Transverse colon (tissue), 4 donors: ENCODE measurements at regions not wholly inside any gene's neighbourhood (a gene's known extent, or its start where the extent isn't known, plus 50 kb on each side); places are given as distances from the start of the nearest gene placed in this dataset.

Experiments used
- DNase-seq: peaks from one replicate; pipeline ENCODE4 v3.0.0-alpha.2; 2019
- H3K27ac ChIP-seq, 4 donors: fragments of 200-600 bp; sonication (generic); 2 replicates each; pipeline ENCODE4 v1.5.1; 2016 to 2018; ENCODE audit warnings: inconsistent platforms in 4 of 4
- H3K27me3 ChIP-seq: fragments of 200-600 bp; sonication (generic); 2 replicates; pipeline ENCODE4 v1.5.1; 2017; ENCODE audit warnings: inconsistent platforms
- H3K36me3 ChIP-seq, 4 donors: fragments of 200-600 bp; sonication (generic); 2 replicates each; pipeline ENCODE4 v1.5.1; 2017 to 2019; ENCODE audit warnings: inconsistent platforms in 4 of 4
- H3K4me1 ChIP-seq, 4 donors: fragments of 200-600 bp; sonication (generic); 2 replicates each; pipeline ENCODE4 v1.5.1; 2017 to 2020; ENCODE audit warnings: inconsistent platforms in 4 of 4
- H3K4me3 ChIP-seq, 4 donors: fragments of 200-600 bp; sonication (generic); 1 replicate in 1 of 4; 2 replicates in 3 of 4; pipeline versions ENCODE4 v1.5.1 to v1.6.1; 2017 to 2019; ENCODE audit warnings: inconsistent platforms in 4 of 4
- H3K9me3 ChIP-seq, 2 donors: fragments of 200-600 bp; sonication (generic); 2 replicates each; pipeline ENCODE4 v1.5.1; 2017 to 2019; ENCODE audit warnings: inconsistent platforms in 2 of 2
- EP300 ChIP-seq: sonication (generic); formaldehyde crosslinking; IDR thresholded peaks from one replicate; pipeline ENCODE4 v1.6.1; 2017; ENCODE audit warnings: antibody characterized with exemption, low read depth
- POLR2A ChIP-seq: fragments of 450-650 bp; IDR thresholded peaks from one replicate; pipeline ENCODE4 v1.6.1; 2016; ENCODE audit warnings: antibody characterized with exemption, mild to moderate bottlenecking, moderate library complexity
- POLR2AphosphoS5 ChIP-seq, 3 donors: sonication (generic); formaldehyde crosslinking; IDR thresholded peaks; one replicate each; pipeline ENCODE4 v1.6.1; 2016; ENCODE audit warnings: antibody characterized with exemption in 3 of 3
- WGBS, 2 donors: methylation state at CpG; one replicate each; pipeline ENCODE4 v1.1.5; 2018; ENCODE audit warnings: low coverage in 1 of 2; 5-methylcytosine and 5-hydroxymethylcytosine counted together
- in situ Hi-C, 4 donors: fragments of 200-750 bp; cut with MboI; loops; one replicate each; pipeline versions ENCODE4 v1.15.0 to v1.15.1; 2017; ENCODE audit warnings: low sequenced_read_pairs in 3 of 4, low pct_ligation_motif_present in 1 of 4, low pct_unique_long_range_greater_than_20kb in 1 of 4
- intact Hi-C: fragments of 100-400 bp; cut with DNase I; formaldehyde crosslinking; loops from one replicate; pipeline ENCODE4 v1.15.1; 2023; ENCODE audit warnings: low total_unique reads
- TF ChIP-seq, protein P1 (sequence below), 5 experiments: fragments of 200-600 bp in 3 of 5; fragments of 450-650 bp in 2 of 5; sonication (generic) in 3 of 5; IDR thresholded peaks; 1 replicate in 2 of 5; 2 replicates in 3 of 5; pipeline ENCODE4 v1.5.1; 2016 to 2017; ENCODE audit warnings: antibody characterized with exemption in 5 of 5, inconsistent platforms in 3 of 5, mild to moderate bottlenecking in 2 of 5, moderate library complexity in 1 of 5

DNA sequence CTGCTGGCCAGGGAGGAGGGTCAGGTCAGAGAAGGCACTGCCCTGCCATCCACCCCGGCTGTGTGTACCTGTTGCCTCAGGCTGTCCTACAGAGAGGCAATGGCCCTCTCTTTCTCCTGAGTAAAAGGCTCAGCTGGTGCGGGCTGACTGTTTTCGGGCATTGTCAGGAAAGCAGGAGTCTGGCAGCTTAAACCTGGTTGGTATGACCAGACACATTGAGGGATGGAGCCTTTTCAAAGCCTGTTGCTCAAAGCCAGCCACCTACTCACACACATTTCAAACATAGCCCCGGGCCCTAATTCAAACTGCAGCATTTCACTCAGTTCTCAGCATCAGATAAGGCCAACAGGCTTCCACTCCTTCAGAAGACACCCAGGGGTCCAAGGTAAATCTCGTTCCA lies 61.8 kb upstream of the PDX1 start:
- no peak overlapping the region for H3K4me3 ChIP-seq
- no peak for DNase-seq
- peaks cover 77% of the 10 kb centered on the region for H3K27me3 ChIP-seq
- no peaks in the 10 kb centered on the region for H3K4me1 ChIP-seq
- no peaks in the 10 kb centered on the region for H3K9me3 ChIP-seq
- in situ Hi-C loops: no loop called here
- H3K27ac ChIP-seq: no peak overlapping the region
- 79% methylated on average over 5 of the region's 5 CpGs; no CpG with 5 or more reads in 1 of the 2 donors for WGBS, 2 donors
- no peak for TF ChIP-seq EP300
- no peak for TF ChIP-seq POLR2A
- intact Hi-C loops: no loop called here
- no peaks in the 10 kb centered on the region for H3K36me3 ChIP-seq

DNA sequence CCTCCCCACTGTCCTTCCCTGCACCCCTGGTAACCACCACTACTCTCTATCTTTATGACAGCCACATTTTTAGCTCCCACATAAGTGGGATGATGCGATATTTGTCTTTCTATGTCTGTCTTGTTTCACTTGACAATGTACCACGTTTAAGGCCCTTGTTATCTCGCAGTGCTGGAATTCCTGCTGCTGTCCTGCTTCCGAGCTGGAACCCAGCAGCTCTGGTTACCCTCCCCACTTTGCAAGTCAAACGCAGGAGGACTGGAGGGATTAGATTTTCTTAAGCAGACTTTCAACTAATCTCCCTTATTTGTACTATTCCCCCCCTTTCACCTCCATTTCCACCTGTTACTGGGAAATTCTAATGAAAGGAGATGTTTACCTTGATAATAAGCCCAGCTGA lies 59.1 kb upstream of the PDX1 start:
- Histone ChIP-seq H3K27ac (no peak overlapping the region), H3K36me3 (no peaks in the 10 kb centered on the region), H3K4me3 (no peak overlapping the region), H3K27me3 (peaks cover 75% of the 10 kb centered on the region), H3K9me3 (no peaks in the 10 kb centered on the region), H3K4me1 (no peaks in the 10 kb centered on the region)
- TF ChIP-seq POLR2AphosphoS5 (IDR thresholded peaks at IDR 0.05) (no peak), POLR2A (no peak), EP300 (no peak)
- TF ChIP-seq, protein P1, sequence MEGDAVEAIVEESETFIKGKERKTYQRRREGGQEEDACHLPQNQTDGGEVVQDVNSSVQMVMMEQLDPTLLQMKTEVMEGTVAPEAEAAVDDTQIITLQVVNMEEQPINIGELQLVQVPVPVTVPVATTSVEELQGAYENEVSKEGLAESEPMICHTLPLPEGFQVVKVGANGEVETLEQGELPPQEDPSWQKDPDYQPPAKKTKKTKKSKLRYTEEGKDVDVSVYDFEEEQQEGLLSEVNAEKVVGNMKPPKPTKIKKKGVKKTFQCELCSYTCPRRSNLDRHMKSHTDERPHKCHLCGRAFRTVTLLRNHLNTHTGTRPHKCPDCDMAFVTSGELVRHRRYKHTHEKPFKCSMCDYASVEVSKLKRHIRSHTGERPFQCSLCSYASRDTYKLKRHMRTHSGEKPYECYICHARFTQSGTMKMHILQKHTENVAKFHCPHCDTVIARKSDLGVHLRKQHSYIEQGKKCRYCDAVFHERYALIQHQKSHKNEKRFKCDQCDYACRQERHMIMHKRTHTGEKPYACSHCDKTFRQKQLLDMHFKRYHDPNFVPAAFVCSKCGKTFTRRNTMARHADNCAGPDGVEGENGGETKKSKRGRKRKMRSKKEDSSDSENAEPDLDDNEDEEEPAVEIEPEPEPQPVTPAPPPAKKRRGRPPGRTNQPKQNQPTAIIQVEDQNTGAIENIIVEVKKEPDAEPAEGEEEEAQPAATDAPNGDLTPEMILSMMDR (IDR thresholded peaks at IDR 0.05): no peak
- intact Hi-C loops: loop anchor here (5.0 kb wide), 1 partner anchor 1108 kb away; no protein-coding TSS in a partner anchor
- in situ Hi-C loops: no loop called here
- no peak for DNase-seq
- WGBS, 2 donors: 33 to 38% methylated on average over 5 of the region's 5 CpGs

DNA sequence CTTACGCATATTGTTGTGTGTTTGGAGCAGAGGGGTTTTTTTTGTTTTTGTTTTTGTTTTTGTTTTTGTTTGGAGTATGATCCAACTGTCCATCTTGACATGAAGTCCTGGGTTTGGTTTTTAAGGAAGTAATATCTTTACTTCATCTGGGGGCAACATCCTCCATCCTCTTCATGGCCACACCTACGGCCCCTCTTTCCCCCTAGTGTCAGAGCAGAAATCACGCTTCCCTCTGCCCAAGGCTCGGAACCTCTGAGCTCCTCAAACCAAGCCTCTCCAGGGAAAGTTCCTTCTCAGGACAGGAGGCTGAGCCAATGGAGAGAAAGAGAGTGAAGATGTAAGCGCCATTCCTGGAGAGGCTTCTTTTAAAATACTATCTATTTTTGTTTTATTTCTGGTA lies 58.6 kb upstream of the PDX1 start:
- Histone ChIP-seq H3K4me3 (no peak overlapping the region), H3K27ac (no peak overlapping the region), H3K36me3 (no peaks in the 10 kb centered on the region), H3K9me3 (no peaks in the 10 kb centered on the region), H3K4me1 (no peaks in the 10 kb centered on the region), H3K27me3 (peaks cover 71% of the 10 kb centered on the region)
- DNase-seq: no peak
- 66 to 93% methylated on average over 3 to 5 of the region's 5 CpGs for WGBS, 2 donors
- intact Hi-C loops: loop anchor here (5.0 kb wide), 1 partner anchor 1109 kb away; no protein-coding TSS in a partner anchor
- in situ Hi-C loops: no loop called here
- TF ChIP-seq POLR2AphosphoS5 (IDR thresholded peaks at IDR 0.05): no peak
- TF ChIP-seq EP300: no peak
- no peak for TF ChIP-seq POLR2A
- TF ChIP-seq, protein P1 (IDR thresholded peaks at IDR 0.05): no peak

DNA sequence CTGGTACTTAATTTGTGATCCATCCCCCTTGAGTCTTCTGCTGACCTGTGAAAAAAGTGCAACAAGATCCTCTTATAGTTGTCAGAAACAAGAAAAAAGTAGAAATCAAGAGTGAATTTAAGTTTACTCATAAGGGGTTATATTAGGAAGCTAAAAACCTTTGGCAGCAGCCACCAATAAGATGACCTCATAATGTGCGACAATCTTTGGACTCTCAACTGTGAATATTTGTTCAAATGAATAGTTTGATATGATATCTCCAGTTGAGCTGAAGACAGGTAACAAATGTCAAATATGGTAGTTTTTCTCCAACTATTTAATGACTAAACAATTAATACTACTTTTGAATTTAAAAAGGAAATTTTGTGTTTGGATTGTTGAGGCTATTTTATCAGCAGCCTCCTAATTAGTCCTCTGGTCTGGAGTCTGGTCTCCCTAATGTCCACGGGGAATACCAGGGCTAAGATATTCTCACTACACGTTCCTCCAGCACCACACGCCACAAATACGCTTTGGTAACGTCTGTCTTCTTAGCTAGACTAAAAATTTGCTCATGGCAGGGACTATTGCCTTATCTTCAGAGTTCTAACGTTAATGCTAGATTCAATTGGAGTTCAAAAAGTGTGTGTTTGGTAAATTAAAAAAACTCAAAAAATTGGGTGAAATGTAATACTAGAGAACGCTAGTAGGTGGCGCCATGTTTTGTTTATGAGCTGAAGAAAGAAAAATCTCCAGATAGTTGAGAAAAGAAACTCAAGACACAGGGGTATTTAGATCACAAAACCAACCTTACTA lies 51.0 kb upstream of the PDX1 start:
- in situ Hi-C loops: no loop called here
- 29 to 35% methylated on average over 6 to 9 of the region's 9 CpGs for WGBS, 2 donors
- TF ChIP-seq POLR2AphosphoS5 (IDR thresholded peaks at IDR 0.05) (no peak), POLR2A (no peak), EP300 (no peak)
- TF ChIP-seq, protein P1 (IDR thresholded peaks at IDR 0.05): peak; percentile 38 to 60 (median 46)
- Histone ChIP-seq H3K9me3 (no peaks in the 10 kb centered on the region), H3K27me3 (peaks cover 34% of the 10 kb centered on the region), H3K4me1 (no peaks in the 10 kb centered on the region), H3K36me3 (no peaks in the 10 kb centered on the region), H3K4me3 (no peak overlapping the region), H3K27ac (no peak overlapping the region)
- DNase-seq: no peak
- intact Hi-C loops: no loop called here
